ENCODE measurements at regions not wholly inside any gene's neighbourhood (a gene's known extent, or its start where the extent isn't known, plus 50 kb on each side); places are given as distances from the start of the nearest gene placed in this dataset.

- TF ChIP-seq RCOR1 (IDR thresholded peaks at IDR 0.05; ENCODE audit: insufficient replicate concordance, low read length), result no peak
- no peak overlapping the region for H3K14ac ChIP-seq (replicated peaks; ENCODE audit: low read depth, low read length)
- dilution Hi-C loops (cut with HindIII; ENCODE audit: low sequenced_read_pairs, unreplicated experiment), result no loop called here
- H3K18ac ChIP-seq (ENCODE audit: low read depth, low read length), result no peak overlapping the region
- no peak overlapping the region for H3K4ac ChIP-seq (ENCODE audit: low read depth, low read length)
- no peaks in the 10 kb centered on the region for H4K20me1 ChIP-seq (ENCODE audit: insufficient read depth, low read length)
- no peak for ATAC-seq (ENCODE audit: low read depth)
- H2AK5ac ChIP-seq (ENCODE audit: low read depth, low read length), result no peak overlapping the region
- H2BK20ac ChIP-seq (ENCODE audit: low read depth, low read length), result no peak overlapping the region
- POLR2A ChIA-PET (ENCODE audit: unreplicated experiment), result interaction anchor here (0.6 kb wide), 1 partner anchor 397 kb away, joined by 3 read pairs; no protein-coding TSS in a partner anchor
- no peak overlapping the region for H2AK9ac ChIP-seq (replicated peaks; ENCODE audit: low read depth, low read length, poor library complexity)
- CTCF ChIA-PET, result interaction anchor here (0.7 kb wide), 2 partner anchors 79 kb away, joined by 3 read pairs; no protein-coding TSS in a partner anchor
- no CpG with 5 or more reads among the region's 3 CpGs for WGBS, 2 experiments (ENCODE audit: extremely low coverage in 2 of 2, insufficient read length in 1 of 2)
- intact Hi-C loops (cut with micrococcal nuclease), result no loop called here
- no peak overlapping the region for H3K56ac ChIP-seq (ENCODE audit: extremely low read depth, insufficient read depth, low read length)
- H3K27ac ChIP-seq (ENCODE audit: insufficient read depth, low read length), result no peak overlapping the region
- H2BK120ac ChIP-seq (ENCODE audit: low read depth, low read length), result no peak overlapping the region
- no peak overlapping the region for H4K8ac ChIP-seq (ENCODE audit: low read depth in 2 of 2, low read length in 2 of 2)
- H4K91ac ChIP-seq (ENCODE audit: insufficient read depth, low read depth, low read length), result no peak overlapping the region
- no peaks in the 10 kb centered on the region for H3K79me1 ChIP-seq (ENCODE audit: low read depth in 1 of 2, low read length in 2 of 2)
- no peaks in the 10 kb centered on the region; the same call in 1 of the 2 replicates for H3K27me3 ChIP-seq (ENCODE audit: control insufficient read depth, insufficient read depth, low read length)
- H3K23ac ChIP-seq (ENCODE audit: low read depth, low read length), result no peak overlapping the region
- no peaks in the 10 kb centered on the region for H3K36me3 ChIP-seq (ENCODE audit: control insufficient read depth, insufficient read depth, low read length)
- in situ Hi-C loops (cut with MboI; ENCODE audit: low sequenced_read_pairs), result no loop called here
- no TSS peak for BruUV-seq (replicated peaks)
- no peak overlapping the region for H2AFZ ChIP-seq (replicated peaks; ENCODE audit: low read length, poor library complexity)
- no peak overlapping the region for H3K4me2 ChIP-seq (ENCODE audit: low read depth, low read length)
- no peak overlapping the region for H4K5ac ChIP-seq (ENCODE audit: low read depth, low read length)
- no peaks in the 10 kb centered on the region for H3K9me1 ChIP-seq (ENCODE audit: insufficient read depth, low read length)
- no peak overlapping the region for H2BK15ac ChIP-seq (ENCODE audit: low read depth, low read length)
- H3K9ac ChIP-seq (ENCODE audit: low read depth, low read length), result no peak overlapping the region
- no peak for DNase-seq
- no peaks in the 10 kb centered on the region for H3K9me3 ChIP-seq (ENCODE audit: control insufficient read depth, insufficient read depth, low read length)
- H3K4me1 ChIP-seq (ENCODE audit: control insufficient read depth, insufficient read depth, low read length), result no peaks in the 10 kb centered on the region
- no peak overlapping the region for H3K4me3 ChIP-seq (ENCODE audit: insufficient read depth, low read depth, low read length)
- H2BK5ac ChIP-seq (ENCODE audit: low read depth, low read length, poor library complexity, severe bottlenecking), result no peak overlapping the region
Observed at GRCh38 chr5:10153808-10154537, 95.7 kb downstream of the ATPSCKMT start.

Data from IMR-90 (cell line).